ENCODE measurements at regions not wholly inside any gene's neighbourhood (a gene's known extent, or its start where the extent isn't known, plus 50 kb on each side); places are given as distances from the start of the nearest gene placed in this dataset.

DNA sequence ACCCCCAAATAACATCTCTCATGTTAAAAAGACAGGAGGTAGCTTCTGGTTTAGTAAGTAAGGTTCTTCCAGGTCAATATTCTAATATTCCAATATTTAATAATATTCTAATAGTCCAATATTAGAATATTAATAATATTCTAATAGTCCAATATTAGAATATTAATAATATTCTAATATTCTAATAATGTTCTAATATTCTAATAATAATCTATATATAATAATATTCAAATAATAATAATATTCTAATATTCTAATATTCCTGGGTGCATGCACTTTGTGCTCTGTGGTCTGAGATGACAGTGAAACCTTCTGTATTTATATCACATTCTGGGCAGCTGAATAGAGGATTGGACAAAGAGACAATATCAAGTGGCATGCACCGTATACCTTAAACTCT, 96.1 kb downstream of the PCDH10 start:
- TF ChIP-seq, protein P1, sequence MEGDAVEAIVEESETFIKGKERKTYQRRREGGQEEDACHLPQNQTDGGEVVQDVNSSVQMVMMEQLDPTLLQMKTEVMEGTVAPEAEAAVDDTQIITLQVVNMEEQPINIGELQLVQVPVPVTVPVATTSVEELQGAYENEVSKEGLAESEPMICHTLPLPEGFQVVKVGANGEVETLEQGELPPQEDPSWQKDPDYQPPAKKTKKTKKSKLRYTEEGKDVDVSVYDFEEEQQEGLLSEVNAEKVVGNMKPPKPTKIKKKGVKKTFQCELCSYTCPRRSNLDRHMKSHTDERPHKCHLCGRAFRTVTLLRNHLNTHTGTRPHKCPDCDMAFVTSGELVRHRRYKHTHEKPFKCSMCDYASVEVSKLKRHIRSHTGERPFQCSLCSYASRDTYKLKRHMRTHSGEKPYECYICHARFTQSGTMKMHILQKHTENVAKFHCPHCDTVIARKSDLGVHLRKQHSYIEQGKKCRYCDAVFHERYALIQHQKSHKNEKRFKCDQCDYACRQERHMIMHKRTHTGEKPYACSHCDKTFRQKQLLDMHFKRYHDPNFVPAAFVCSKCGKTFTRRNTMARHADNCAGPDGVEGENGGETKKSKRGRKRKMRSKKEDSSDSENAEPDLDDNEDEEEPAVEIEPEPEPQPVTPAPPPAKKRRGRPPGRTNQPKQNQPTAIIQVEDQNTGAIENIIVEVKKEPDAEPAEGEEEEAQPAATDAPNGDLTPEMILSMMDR (conservative IDR thresholded peaks at IDR 0.05; ENCODE audit: low read depth, low read length) = no peak
- no peak for TF ChIP-seq POLR2A (IDR thresholded peaks at IDR 0.05; ENCODE audit: low read depth, low read length)

Data from IMR-90 (cell line).